GM13976 (cell line): ENCODE measurements at regions not wholly inside any gene's neighbourhood (a gene's known extent, or its start where the extent isn't known, plus 50 kb on each side); places are given as distances from the start of the nearest gene placed in this dataset.

Experiments
- DNase-seq: peaks from one replicate; pipeline ENCODE4 v3.0.0; 2012; ENCODE audit warnings: low spot score
- CTCF ChIP-seq: IDR thresholded peaks from 2 replicates; pipeline ENCODE4 v1.5.1; 2012; ENCODE audit warnings: borderline replicate concordance, mild to moderate bottlenecking; ENCODE audit not compliant: insufficient read depth; ENCODE audit errors: extremely low read depth, missing control alignments, control extremely low read depth
- in situ Hi-C: fragments of 300-500 bp; cut with MboI; formaldehyde crosslinking; loops from one replicate; pipeline ENCODE4 v1.12.0; 2022; ENCODE audit warnings: low sequenced_read_pairs, mixed read lengths, inconsistent platforms; ENCODE audit not compliant: unreplicated experiment

- no peak for TF ChIP-seq CTCF
- DNase-seq: no peak
- in situ Hi-C loops: loop anchor here (10.0 kb wide), 1 partner anchor 290 kb away; no protein-coding TSS in a partner anchor
Observed at GRCh38 chr9:134984372-134985265, 66.9 kb upstream of the FCN1 start.

- DNase-seq: no peak
- in situ Hi-C loops: loop anchor here (10.0 kb wide), 1 partner anchor 291 kb away; no protein-coding TSS in a partner anchor
- no peak for TF ChIP-seq CTCF
Observed at GRCh38 chr9:134985451-134985850, 67.7 kb upstream of the FCN1 start.

GRCh38 chr9:134986957-134987356, 69.2 kb upstream of the FCN1 start:
- TF ChIP-seq CTCF: no peak
- in situ Hi-C loops: loop anchor here (10.0 kb wide), 1 partner anchor 292 kb away; no protein-coding TSS in a partner anchor
- DNase-seq: no peak

GRCh38 chr9:134987376-134987775, 69.7 kb upstream of the FCN1 start:
- no peak for TF ChIP-seq CTCF
- in situ Hi-C loops: loop anchor here (10.0 kb wide), 1 partner anchor 293 kb away; no protein-coding TSS in a partner anchor
- no peak for DNase-seq

- in situ Hi-C loops: loop anchor here (10.0 kb wide), 1 partner anchor 293 kb away; no protein-coding TSS in a partner anchor
- no peak for DNase-seq
- no peak for TF ChIP-seq CTCF
Observed at GRCh38 chr9:134987906-134988700, 70.4 kb upstream of the FCN1 start.

DNA sequence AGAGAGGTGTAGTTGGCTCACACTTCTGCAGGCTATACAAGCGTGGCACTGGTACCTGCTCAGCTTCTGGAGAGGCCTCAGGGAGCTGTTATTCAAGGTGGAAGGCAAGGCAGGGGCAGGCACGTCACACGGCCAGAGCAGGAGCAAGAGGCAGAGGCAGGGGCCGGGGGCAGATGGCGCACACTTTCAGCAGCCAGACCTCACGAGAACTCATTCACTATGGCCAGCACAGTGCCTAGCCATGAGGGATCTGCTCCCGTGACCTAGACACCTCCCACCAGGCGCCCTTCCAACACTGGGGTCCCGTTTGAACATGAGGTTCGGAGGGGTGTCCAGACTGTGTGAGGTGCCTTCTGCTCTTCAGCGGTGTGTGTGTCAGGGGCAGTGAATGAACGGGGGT, 71.0 kb upstream of the FCN1 start:
- DNase-seq: no peak
- no peak for TF ChIP-seq CTCF
- in situ Hi-C loops: loop anchor here (10.0 kb wide), 1 partner anchor 294 kb away; no protein-coding TSS in a partner anchor
